ENCODE measurements at regions not wholly inside any gene's neighbourhood (a gene's known extent, or its start where the extent isn't known, plus 50 kb on each side); places are given as distances from the start of the nearest gene placed in this dataset.

GRCh38 chr4:186351668-186352194 lies 85.7 kb downstream of the F11 start (continued):
- no peak for TF ChIP-seq E4F1 (IDR thresholded peaks at IDR 0.05; ENCODE audit: borderline replicate concordance, partially characterized antibody)

- H3K36me3 ChIP-seq (ENCODE audit: control insufficient read depth in 2 of 2, insufficient read depth in 2 of 2, low read length in 1 of 2) = no peaks in the 10 kb centered on the region
- intact Hi-C loops (cut with micrococcal nuclease; ENCODE audit: unreplicated experiment) (no loop called here), in situ Hi-C loops (cut with MboI) (no loop called here)
- no peaks in the 10 kb centered on the region for H3K4me1 ChIP-seq (ENCODE audit: control insufficient read depth, insufficient read depth, low read length)
- H3K4me3 ChIP-seq = no peak overlapping the region
- H4K20me1 ChIP-seq (ENCODE audit: control insufficient read depth, insufficient read depth) = no peaks in the 10 kb centered on the region
- no peak overlapping the region for H3K9ac ChIP-seq (ENCODE audit: control insufficient read depth, insufficient read depth, low read length)
- no peaks in the 10 kb centered on the region for H3K27me3 ChIP-seq (replicated peaks in 1 of 2; ENCODE audit: control insufficient read depth in 2 of 2, insufficient read depth in 2 of 2, low read length in 1 of 2)
- POLR2A ChIA-PET = no interaction called here
- 65% methylated on average over 10 of the region's 10 CpGs for WGBS (ENCODE audit: insufficient coverage, insufficient replicate concordance, low lambda C conversion rate, missing lambda C conversion rate)
- SMC1A ChIA-PET (ENCODE audit: uncharacterized antibody, unreplicated experiment) = no interaction called here
- FAIRE-seq = no peak
- no peak for ATAC-seq
- RAD21 ChIA-PET (ENCODE audit: unreplicated experiment) = no interaction called here
- no peak overlapping the region for H3K27ac ChIP-seq (ENCODE audit: control insufficient read depth, insufficient read depth)
- no peak for DNase-seq (ENCODE audit: low read depth, low spot score)
- H3K79me2 ChIP-seq (ENCODE audit: control insufficient read depth, insufficient read depth, low read length) = no peaks in the 10 kb centered on the region
- TF ChIP-seq MLLT1 (IDR thresholded peaks at IDR 0.05) (no peak), ZNF217 (IDR thresholded peaks at IDR 0.05) (no peak), EGR1 (IDR thresholded peaks at IDR 0.05; ENCODE audit: borderline replicate concordance in 1 of 2, low read depth in 2 of 2, low read length in 2 of 2) (no peak), CEBPZ (IDR thresholded peaks at IDR 0.05; ENCODE audit: low read depth, low read length) (no peak), ZBTB4 (CRISPR knock-in tag; IDR thresholded peaks at IDR 0.05) (no peak), SREBF2 (IDR thresholded peaks at IDR 0.05; ENCODE audit: low read length) (no peak)
- no peak overlapping the region for H3K4me2 ChIP-seq (ENCODE audit: control insufficient read depth, insufficient read depth)
- no peak overlapping the region for H2AFZ ChIP-seq (ENCODE audit: control insufficient read depth, low read depth, low read length)
- no peaks in the 10 kb centered on the region for H3K9me3 ChIP-seq (replicated peaks; ENCODE audit: control insufficient read depth, insufficient read depth, low read length)
- no TSS peak for BruUV-seq (replicated peaks)
- CTCF ChIA-PET = no interaction called here
These were observed 82.4 kb downstream of the F11 start for GRCh38 chr4:186348433-186348832.

Data from GM12878 (cell line).